KMS-11 (cell line): ENCODE measurements at regions not wholly inside any gene's neighbourhood (a gene's known extent, or its start where the extent isn't known, plus 50 kb on each side); places are given as distances from the start of the nearest gene placed in this dataset.

Source experiments
- H2AFZ ChIP-seq: fragments of 200-600 bp; sonication (generic); 2 replicates; pipeline ENCODE4 v1.6.1; 2016; ENCODE audit warnings: antibody characterized with exemption, mixed run types, low read depth
- H3K27ac ChIP-seq: fragments of 200-600 bp; sonication (generic); 2 replicates; pipeline ENCODE4 v1.6.1; 2016; ENCODE audit warnings: mild to moderate bottlenecking, mixed run types
- H3K27me3 ChIP-seq: fragments of 200-600 bp; sonication (generic); 2 replicates; pipeline ENCODE4 v1.6.1; 2017; ENCODE audit warnings: mild to moderate bottlenecking, low read depth, mixed run types, moderate library complexity; ENCODE audit not compliant: insufficient read depth
- H3K36me3 ChIP-seq: fragments of 200-600 bp; sonication (generic); 2 replicates; pipeline ENCODE4 v1.6.1; 2017; ENCODE audit warnings: mild to moderate bottlenecking, mixed run types; ENCODE audit not compliant: insufficient read depth
- H3K4me1 ChIP-seq: fragments of 200-600 bp; sonication (generic); 2 replicates; pipeline ENCODE4 v1.6.1; 2016; ENCODE audit warnings: mild to moderate bottlenecking, low read depth, mixed run types; ENCODE audit not compliant: poor library complexity, severe bottlenecking
- H3K4me2 ChIP-seq: fragments of 200-600 bp; sonication (generic); 2 replicates; pipeline ENCODE4 v1.7.0; 2016; ENCODE audit warnings: mild to moderate bottlenecking, mixed run types
- H3K4me3 ChIP-seq: fragments of 200-600 bp; sonication (generic); IDR thresholded peaks from 2 replicates; pipeline ENCODE4 v1.6.1; 2017; ENCODE audit warnings: low read depth, low read length, mixed read lengths; ENCODE audit not compliant: insufficient read depth
- H3K79me2 ChIP-seq: fragments of 200-600 bp; sonication (generic); 2 replicates; pipeline ENCODE4 v1.6.1; 2016; ENCODE audit warnings: low read depth, mixed run types; ENCODE audit not compliant: insufficient read depth
- H3K9ac ChIP-seq: fragments of 200-600 bp; sonication (generic); 2 replicates; pipeline ENCODE4 v1.6.1; 2016; ENCODE audit warnings: mild to moderate bottlenecking, mixed run types
- H4K20me1 ChIP-seq: fragments of 200-600 bp; sonication (generic); 2 replicates; pipeline ENCODE4 v1.6.1; 2016; ENCODE audit warnings: mild to moderate bottlenecking, mixed run types; ENCODE audit not compliant: insufficient read depth
- TF ChIP-seq, protein P1 (sequence below): fragments of 200-600 bp; sonication (generic); conservative IDR thresholded peaks from 2 replicates; pipeline ENCODE4 v1.6.1; 2017; ENCODE audit warnings: low read depth, mild to moderate bottlenecking, antibody characterized with exemption, low read length, moderate library complexity, mixed read lengths

DNA sequence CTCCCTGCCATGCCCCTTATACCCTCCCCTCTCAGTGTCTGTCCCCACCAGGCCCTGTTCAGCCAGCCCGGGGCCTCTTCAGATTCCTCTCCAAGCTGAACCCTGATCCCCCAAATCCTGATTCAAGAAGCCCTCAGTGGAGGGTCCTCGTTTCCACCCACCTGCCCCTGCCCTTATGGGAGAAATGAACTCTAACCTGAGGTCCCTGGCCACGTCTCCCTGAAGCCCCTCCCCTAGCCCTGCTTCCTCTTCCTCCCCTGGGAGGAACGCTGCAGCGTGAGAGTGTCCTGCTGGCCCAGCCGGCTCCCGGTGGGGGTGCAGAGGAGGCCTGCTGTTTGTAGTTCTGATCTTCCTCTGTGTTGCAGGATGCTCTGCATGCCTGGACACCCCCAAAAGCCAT is 56.7 kb upstream of the GLI2 start:
- Histone ChIP-seq H3K27me3 (no peaks in the 10 kb centered on the region), H3K4me1 (no peaks in the 10 kb centered on the region), H3K79me2 (no peaks in the 10 kb centered on the region), H3K9ac (no peak overlapping the region), H3K27ac (no peak overlapping the region), H3K36me3 (no peaks in the 10 kb centered on the region), H4K20me1 (no peaks in the 10 kb centered on the region), H3K4me3 (no peak overlapping the region), H3K4me2 (no peak overlapping the region), H2AFZ (no peak overlapping the region)
- TF ChIP-seq, protein P1, sequence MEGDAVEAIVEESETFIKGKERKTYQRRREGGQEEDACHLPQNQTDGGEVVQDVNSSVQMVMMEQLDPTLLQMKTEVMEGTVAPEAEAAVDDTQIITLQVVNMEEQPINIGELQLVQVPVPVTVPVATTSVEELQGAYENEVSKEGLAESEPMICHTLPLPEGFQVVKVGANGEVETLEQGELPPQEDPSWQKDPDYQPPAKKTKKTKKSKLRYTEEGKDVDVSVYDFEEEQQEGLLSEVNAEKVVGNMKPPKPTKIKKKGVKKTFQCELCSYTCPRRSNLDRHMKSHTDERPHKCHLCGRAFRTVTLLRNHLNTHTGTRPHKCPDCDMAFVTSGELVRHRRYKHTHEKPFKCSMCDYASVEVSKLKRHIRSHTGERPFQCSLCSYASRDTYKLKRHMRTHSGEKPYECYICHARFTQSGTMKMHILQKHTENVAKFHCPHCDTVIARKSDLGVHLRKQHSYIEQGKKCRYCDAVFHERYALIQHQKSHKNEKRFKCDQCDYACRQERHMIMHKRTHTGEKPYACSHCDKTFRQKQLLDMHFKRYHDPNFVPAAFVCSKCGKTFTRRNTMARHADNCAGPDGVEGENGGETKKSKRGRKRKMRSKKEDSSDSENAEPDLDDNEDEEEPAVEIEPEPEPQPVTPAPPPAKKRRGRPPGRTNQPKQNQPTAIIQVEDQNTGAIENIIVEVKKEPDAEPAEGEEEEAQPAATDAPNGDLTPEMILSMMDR: no peak

DNA sequence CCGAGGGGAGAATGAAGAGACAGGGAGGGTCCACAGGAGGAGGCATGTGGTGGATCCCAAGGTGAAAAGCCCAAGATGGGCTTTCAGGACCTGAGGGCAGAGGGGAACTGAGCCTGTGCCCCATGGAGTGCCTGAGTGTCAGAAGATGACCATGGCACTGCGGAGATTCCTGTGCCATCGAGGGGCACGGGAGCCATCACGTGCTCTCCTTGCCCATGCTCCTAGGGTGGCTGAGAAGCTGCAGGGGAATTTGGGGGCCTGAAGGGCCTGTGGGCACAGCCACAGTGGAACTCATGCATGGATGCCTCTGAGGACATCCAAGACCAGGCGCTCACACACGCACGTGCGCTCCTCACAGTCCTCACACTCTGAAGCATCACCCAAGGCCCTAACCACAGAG is 56.1 kb upstream of the GLI2 start:
- Histone ChIP-seq H3K4me1 (no peaks in the 10 kb centered on the region), H2AFZ (no peak overlapping the region), H3K4me2 (no peak overlapping the region), H3K9ac (no peak overlapping the region), H4K20me1 (no peaks in the 10 kb centered on the region), H3K79me2 (no peaks in the 10 kb centered on the region), H3K4me3 (no peak overlapping the region), H3K27me3 (no peaks in the 10 kb centered on the region), H3K36me3 (no peaks in the 10 kb centered on the region), H3K27ac (no peak overlapping the region)
- TF ChIP-seq, protein P1: no peak

GRCh38 chr2:120680136-120680761 is 55.4 kb upstream of the GLI2 start:
- no peak overlapping the region for H3K27ac ChIP-seq
- no peaks in the 10 kb centered on the region for H4K20me1 ChIP-seq
- H3K4me1 ChIP-seq: no peaks in the 10 kb centered on the region
- no peak overlapping the region for H3K4me2 ChIP-seq
- no peaks in the 10 kb centered on the region for H3K79me2 ChIP-seq
- H2AFZ ChIP-seq: no peak overlapping the region; the same call in 1 of the 2 replicates
- H3K9ac ChIP-seq: no peak overlapping the region
- TF ChIP-seq, protein P1: peak; percentile 43
- no peak overlapping the region for H3K4me3 ChIP-seq
- H3K27me3 ChIP-seq: no peaks in the 10 kb centered on the region
- no peaks in the 10 kb centered on the region for H3K36me3 ChIP-seq

- Histone ChIP-seq H3K27ac (no peak overlapping the region), H3K4me2 (no peak overlapping the region), H3K27me3 (no peaks in the 10 kb centered on the region), H3K4me3 (no peak overlapping the region), H3K9ac (no peak overlapping the region), H3K79me2 (no peaks in the 10 kb centered on the region), H3K4me1 (no peaks in the 10 kb centered on the region), H4K20me1 (no peaks in the 10 kb centered on the region), H2AFZ (no peak overlapping the region), H3K36me3 (no peaks in the 10 kb centered on the region)
- TF ChIP-seq, protein P1: no peak
Observed at GRCh38 chr2:120681181-120681580, 54.5 kb upstream of the GLI2 start.
